GM12865 (cell line): ENCODE measurements at regions not wholly inside any gene's neighbourhood (a gene's known extent, or its start where the extent isn't known, plus 50 kb on each side); places are given as distances from the start of the nearest gene placed in this dataset.

ENCODE experiments used
- DNase-seq: peaks from one replicate; pipeline ENCODE4 v3.0.0; 2010; ENCODE audit warnings: low read depth
- H3K4me3 ChIP-seq: 2 replicates; pipeline ENCODE4 v1.5.1; 2011; ENCODE audit warnings: mild to moderate bottlenecking, low read depth, low read length, control low read depth
- CTCF ChIP-seq: IDR thresholded peaks from 2 replicates; pipeline ENCODE4 v1.5.1; 2011; ENCODE audit warnings: low read length, control low read depth, low read depth, inconsistent platforms; ENCODE audit not compliant: insufficient read depth; ENCODE audit errors: missing control alignments

DNA sequence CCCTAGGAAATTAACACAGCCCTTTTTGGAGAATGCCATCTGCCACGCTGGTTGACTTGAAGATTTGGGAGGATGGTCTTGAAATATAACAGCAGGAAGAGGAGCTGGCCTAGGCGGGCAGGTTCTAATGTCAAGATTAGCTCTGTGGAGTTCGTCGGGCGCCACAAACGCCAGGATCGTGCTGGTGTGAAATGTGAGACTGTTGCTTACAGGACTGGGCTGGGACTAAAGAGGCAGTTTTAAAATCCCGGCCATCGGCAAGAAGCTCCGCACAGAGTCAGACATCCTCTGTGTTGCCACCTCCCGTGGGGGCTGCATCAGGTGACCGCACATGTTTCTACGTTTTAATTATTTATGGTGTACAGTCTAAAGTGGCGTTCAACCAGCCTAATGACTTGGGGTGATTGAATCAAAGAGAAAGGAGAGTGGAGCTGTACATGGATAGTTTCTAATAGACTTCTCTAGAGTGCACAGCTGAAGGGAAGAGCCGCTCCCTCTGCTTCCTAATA is 99.4 kb upstream of the BCL11A start:
- no peak for TF ChIP-seq CTCF
- no peak overlapping the region for H3K4me3 ChIP-seq
- DNase-seq: no peak

DNA sequence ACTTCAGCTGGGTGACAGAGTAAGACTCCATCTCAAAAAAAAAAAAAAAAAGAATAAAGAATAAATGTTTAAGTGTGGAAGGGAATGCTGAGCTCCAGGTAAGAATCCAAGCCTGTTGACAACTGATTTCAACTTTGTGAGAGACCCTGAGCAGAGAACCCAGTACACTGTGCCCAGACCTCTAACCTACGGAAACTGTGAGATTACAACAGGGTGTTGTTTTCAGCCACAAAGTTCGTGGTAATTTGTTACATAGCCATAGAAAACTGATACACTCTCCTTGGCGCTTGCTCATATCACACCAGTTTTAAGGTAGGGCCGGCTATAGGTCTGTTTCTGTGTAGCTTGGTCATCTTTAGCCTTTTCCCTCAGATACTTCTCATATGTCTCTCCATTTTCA is 98.4 kb upstream of the PAPOLG start:
- DNase-seq: no peak
- H3K4me3 ChIP-seq: no peak overlapping the region
- no peak for TF ChIP-seq CTCF

GRCh38 chr2:60659026-60659425 is 97.0 kb upstream of the PAPOLG start:
- DNase-seq: no peak
- TF ChIP-seq CTCF: peak; percentile 18

DNA sequence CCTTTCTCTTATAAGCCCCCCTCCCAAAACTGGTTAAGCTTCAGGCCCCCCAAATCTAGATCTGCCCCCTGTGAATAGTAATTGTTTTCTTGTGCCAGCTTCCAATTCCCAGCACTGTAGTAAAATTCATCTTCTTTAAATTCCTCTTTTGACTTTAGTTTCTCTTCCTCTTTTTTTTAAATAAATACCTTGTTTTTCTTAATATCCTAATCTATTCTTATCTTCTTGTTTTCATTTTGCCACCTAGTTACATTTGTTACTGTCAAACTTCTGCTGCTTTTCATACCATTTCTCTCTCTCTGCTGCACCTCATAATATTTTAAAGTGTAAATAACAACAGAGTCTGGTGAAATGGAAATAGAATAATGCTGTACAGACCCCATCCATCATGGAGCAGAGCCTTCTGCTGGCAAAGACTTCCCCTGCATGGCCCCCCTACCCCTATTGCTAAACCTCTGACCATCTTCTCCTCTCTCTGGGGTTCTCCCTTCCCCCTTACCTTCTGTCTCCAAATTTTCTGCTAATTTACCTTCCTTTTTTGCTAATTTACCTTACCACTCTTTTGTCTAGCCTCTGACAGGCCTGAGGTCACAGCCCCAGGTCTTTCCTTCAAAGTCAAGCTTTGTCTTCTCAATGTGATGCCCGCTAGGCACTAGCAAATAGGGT is 94.9 kb upstream of the PAPOLG start:
- H3K4me3 ChIP-seq: no peak overlapping the region
- no peak for DNase-seq
- TF ChIP-seq CTCF: no peak

More at GRCh38 chr2:60659026-60659425, 97.0 kb upstream of the PAPOLG start:
- H3K4me3 ChIP-seq: no peak overlapping the region

DNA sequence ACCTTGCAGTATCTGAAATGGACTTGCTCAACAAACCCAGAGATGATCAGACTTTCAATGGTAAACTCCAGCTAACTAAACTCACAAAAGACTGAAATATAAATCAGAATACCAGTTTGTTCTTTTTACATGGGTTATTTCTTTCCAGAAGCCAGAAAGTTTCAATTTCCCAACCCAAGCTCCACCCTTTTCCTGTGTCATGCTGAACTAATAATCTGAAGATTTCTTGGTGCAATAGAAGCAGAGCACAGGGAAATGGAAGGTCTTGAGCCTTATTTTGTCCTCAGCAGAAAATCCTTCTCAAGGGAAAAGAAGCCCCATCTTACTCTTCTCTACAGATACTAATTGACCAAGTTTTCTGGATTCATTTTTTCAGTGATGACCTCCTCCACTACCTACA is 93.3 kb upstream of the PAPOLG start:
- no peak for DNase-seq
- no peak overlapping the region for H3K4me3 ChIP-seq
- no peak for TF ChIP-seq CTCF

DNA sequence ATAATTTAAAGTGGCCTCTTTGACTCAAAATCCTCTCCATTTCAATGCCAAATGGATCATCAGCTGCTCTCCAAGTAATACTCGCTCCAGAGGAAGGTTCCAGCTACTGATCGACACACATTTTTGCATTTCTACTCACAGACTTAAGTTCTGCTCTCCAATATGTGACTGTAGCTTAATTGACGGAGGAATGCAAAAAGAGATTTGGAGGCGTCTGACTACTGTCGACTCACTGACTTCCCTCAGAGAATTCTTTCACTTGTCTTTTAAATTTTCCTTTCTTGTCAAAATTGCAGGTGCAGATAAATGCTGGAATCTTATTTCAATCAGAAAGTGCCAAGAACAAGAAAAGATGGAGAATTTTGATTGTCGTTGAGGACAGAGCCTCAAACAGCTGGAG is 84.1 kb upstream of the PAPOLG start:
- H3K4me3 ChIP-seq: no peak overlapping the region
- TF ChIP-seq CTCF: no peak
- no peak for DNase-seq
